NOMO-1 (cell line): ENCODE measurements at regions not wholly inside any gene's neighbourhood (a gene's known extent, or its start where the extent isn't known, plus 50 kb on each side); places are given as distances from the start of the nearest gene placed in this dataset.
"Not testable (repeated sequence)": the region's sequence is repeated elsewhere in the genome, so short reads cannot be mapped to it uniquely, and the experiment has no call there.

ENCODE experiments used
- DNase-seq, 2 experiments: peaks; one replicate each; lab custom pipeline; 2025; ENCODE audit not compliant: unreplicated experiment in 2 of 2; lab: John Stamatoyannopoulos, UW

GRCh38 chr3:177646749-177647148 is 449.5 kb upstream of the TBL1XR1 start:
- peak in 1 of 2 experiments; percentile 15 for DNase-seq

GRCh38 chr3:177647341-177647740 is 450.1 kb upstream of the TBL1XR1 start:
- peak in 1 of 2 experiments; percentile 47 for DNase-seq

GRCh38 chr3:177647876-177648275 is 450.6 kb upstream of the TBL1XR1 start:
- DNase-seq, result no peak

- DNase-seq, result no peak
Observed at GRCh38 chr3:177652556-177653291, 455.4 kb upstream of the TBL1XR1 start.

GRCh38 chr3:177657243-177657642 is 460.0 kb upstream of the TBL1XR1 start:
- DNase-seq, result no peak

GRCh38 chr3:177658354-177658753 is 461.1 kb upstream of the TBL1XR1 start:
- no peak for DNase-seq

GRCh38 chr3:177664380-177665103 is 467.3 kb upstream of the TBL1XR1 start:
- DNase-seq, result not testable (repeated sequence)

- DNase-seq, result no peak
Observed at GRCh38 chr3:177665122-177665808, 468.0 kb upstream of the TBL1XR1 start.

GRCh38 chr3:177672252-177672911 is 475.1 kb upstream of the TBL1XR1 start:
- DNase-seq, result no peak

GRCh38 chr3:177673112-177673914 is 476.0 kb upstream of the TBL1XR1 start:
- DNase-seq, result peak; percentile 4 to 65

- no peak for DNase-seq
Observed at GRCh38 chr3:177674186-177674585, 476.9 kb upstream of the TBL1XR1 start.

GRCh38 chr3:177676148-177676547 is 478.9 kb upstream of the TBL1XR1 start:
- DNase-seq, result no peak

GRCh38 chr3:177676947-177677587 is 479.8 kb upstream of the TBL1XR1 start:
- no peak for DNase-seq

GRCh38 chr3:177679568-177680471 is 482.5 kb upstream of the TBL1XR1 start:
- no peak for DNase-seq

- no peak for DNase-seq
Observed at GRCh38 chr3:177680472-177680821, 483.2 kb upstream of the TBL1XR1 start.

GRCh38 chr3:177681156-177681555 is 483.9 kb upstream of the TBL1XR1 start:
- no peak for DNase-seq

- no peak for DNase-seq
Observed at GRCh38 chr3:177681852-177682251, 484.6 kb upstream of the TBL1XR1 start.

GRCh38 chr3:177683586-177683985 is 486.3 kb upstream of the TBL1XR1 start:
- DNase-seq, result no peak

- no peak for DNase-seq
Observed at GRCh38 chr3:177686671-177687070, 489.4 kb upstream of the TBL1XR1 start.
